DOHH2 (cell line): ENCODE measurements at regions not wholly inside any gene's neighbourhood (a gene's known extent, or its start where the extent isn't known, plus 50 kb on each side); places are given as distances from the start of the nearest gene placed in this dataset.
A peak's percentile ranks its signal among the peaks of the same experiment; 100 is the strongest.

ENCODE experiments used
- H3F3A ChIP-seq: fragments of 200-600 bp; sonication (generic), shearing (Covaris generic); 2 replicates; pipeline ENCODE4 v1.6.0; 2016; ENCODE audit warnings: antibody characterized with exemption, mild to moderate bottlenecking; ENCODE audit not compliant: control insufficient read depth, insufficient read depth
- H3K27ac ChIP-seq: fragments of 200-600 bp; sonication (generic); 2 replicates; pipeline ENCODE4 v1.5.1; 2014; ENCODE audit warnings: low read depth, mild to moderate bottlenecking, low read length, moderate library complexity
- H3K27me3 ChIP-seq: fragments of 200-600 bp; sonication (generic); 2 replicates; pipeline ENCODE4 v1.6.1; 2014; ENCODE audit warnings: mild to moderate bottlenecking, low read length, mixed read lengths; ENCODE audit not compliant: control insufficient read depth
- H3K36me3 ChIP-seq: fragments of 200-600 bp; sonication (generic); 2 replicates; pipeline ENCODE4 v1.6.1; 2014; ENCODE audit warnings: mild to moderate bottlenecking, low read length, moderate library complexity, mixed read lengths; ENCODE audit not compliant: control insufficient read depth
- H3K4me1 ChIP-seq: fragments of 200-600 bp; sonication (generic); 2 replicates; pipeline ENCODE4 v1.6.1; 2014; ENCODE audit warnings: mild to moderate bottlenecking, low read length, mixed read lengths; ENCODE audit not compliant: control insufficient read depth
- H3K4me2 ChIP-seq: fragments of 200-600 bp; sonication (generic); 2 replicates; pipeline ENCODE4 v1.6.0; 2014; ENCODE audit warnings: mild to moderate bottlenecking, low read length, moderate library complexity
- H3K4me3 ChIP-seq: fragments of 200-600 bp; sonication (generic); 2 replicates; pipeline ENCODE4 v1.5.1; 2014; ENCODE audit warnings: mild to moderate bottlenecking, low read length, mixed read lengths
- H3K79me2 ChIP-seq: fragments of 200-600 bp; sonication (generic); 2 replicates; pipeline ENCODE4 v1.6.1; 2014; ENCODE audit warnings: mild to moderate bottlenecking, low read length, mixed read lengths; ENCODE audit not compliant: control insufficient read depth
- H3K9me2 ChIP-seq: fragments of 200-600 bp; sonication (generic); replicated peaks from 2 replicates; pipeline ENCODE4 v1.6.1; 2014; ENCODE audit warnings: mild to moderate bottlenecking, low read length, mixed read lengths; ENCODE audit not compliant: control insufficient read depth
- H3K9me3 ChIP-seq: fragments of 200-600 bp; sonication (generic); 2 replicates; pipeline ENCODE4 v1.6.1; 2014; ENCODE audit warnings: antibody characterized with exemption, low read length, mixed read lengths; ENCODE audit not compliant: control insufficient read depth, insufficient read depth
- H4K20me1 ChIP-seq: fragments of 200-600 bp; sonication (generic); 2 replicates; pipeline ENCODE4 v1.6.0; 2014; ENCODE audit warnings: low read depth, mild to moderate bottlenecking, antibody characterized with exemption, low read length, moderate library complexity; ENCODE audit not compliant: control insufficient read depth, insufficient read depth
- CTCF ChIP-seq: fragments of 200-600 bp; sonication (generic); IDR thresholded peaks from one replicate; pipeline ENCODE4 v1.5.1; 2014; ENCODE audit warnings: antibody characterized with exemption, mild to moderate bottlenecking, low read depth, low read length; ENCODE audit not compliant: poor library complexity, severe bottlenecking
- EZH2phosphoT487 ChIP-seq: fragments of 200-600 bp; sonication (generic); IDR thresholded peaks from 2 replicates; pipeline ENCODE4 v1.6.1; 2017; ENCODE audit warnings: borderline replicate concordance, mild to moderate bottlenecking, antibody characterized with exemption, low read length, moderate library complexity, mixed read lengths

- peak overlapping the region; percentile 21 for H3K4me2 ChIP-seq
- H4K20me1 ChIP-seq = peaks cover 72% of the 10 kb centered on the region
- H3K9me2 ChIP-seq = no peaks in the 10 kb centered on the region
- H3K4me1 ChIP-seq = peaks cover 59% of the 10 kb centered on the region
- H3K36me3 ChIP-seq = peaks cover 86% of the 10 kb centered on the region
- no peaks in the 10 kb centered on the region; the same call in 1 of the 2 replicates for H3F3A ChIP-seq
- H3K4me3 ChIP-seq = no peak overlapping the region
- peaks cover 100% of the 10 kb centered on the region for H3K79me2 ChIP-seq
- TF ChIP-seq EZH2phosphoT487 = no peak
- no peak for TF ChIP-seq CTCF
- H3K27ac ChIP-seq = no peak overlapping the region
- H3K9me3 ChIP-seq = no peaks in the 10 kb centered on the region
- no peaks in the 10 kb centered on the region for H3K27me3 ChIP-seq
Observed at GRCh38 chr3:72441284-72441994, 406.8 kb downstream of the SHQ1 start.

- no peak for TF ChIP-seq CTCF
- no peak for TF ChIP-seq EZH2phosphoT487
- no peaks in the 10 kb centered on the region; the same call in 1 of the 2 replicates for H3F3A ChIP-seq
- peaks cover 54% of the 10 kb centered on the region for H3K4me1 ChIP-seq
- H3K4me3 ChIP-seq = no peak overlapping the region
- H3K79me2 ChIP-seq = peaks cover 100% of the 10 kb centered on the region
- peaks cover 79% of the 10 kb centered on the region for H3K36me3 ChIP-seq
- no peak overlapping the region for H3K27ac ChIP-seq
- H3K27me3 ChIP-seq = no peaks in the 10 kb centered on the region
- H4K20me1 ChIP-seq = peaks cover 66% of the 10 kb centered on the region
- H3K9me2 ChIP-seq = no peaks in the 10 kb centered on the region
- H3K4me2 ChIP-seq = peak overlapping the region; percentile 21; the same call in 1 of the 2 replicates
- H3K9me3 ChIP-seq = no peaks in the 10 kb centered on the region
Observed at GRCh38 chr3:72440491-72440890, 407.8 kb downstream of the SHQ1 start.

- H3K4me1 ChIP-seq = peaks cover 44% of the 10 kb centered on the region
- H3K9me2 ChIP-seq = no peaks in the 10 kb centered on the region
- no peaks in the 10 kb centered on the region for H3K27me3 ChIP-seq
- H3K79me2 ChIP-seq = peaks cover 100% of the 10 kb centered on the region
- H3K4me3 ChIP-seq = no peak overlapping the region
- H3F3A ChIP-seq = no peaks in the 10 kb centered on the region; the same call in 1 of the 2 replicates
- H3K9me3 ChIP-seq = no peaks in the 10 kb centered on the region
- no peak overlapping the region for H3K27ac ChIP-seq
- H4K20me1 ChIP-seq = peaks cover 57% of the 10 kb centered on the region
- no peak overlapping the region for H3K4me2 ChIP-seq
- peaks cover 70% of the 10 kb centered on the region for H3K36me3 ChIP-seq
- TF ChIP-seq CTCF (no peak), EZH2phosphoT487 (no peak)
Observed at GRCh38 chr3:72439321-72440183, 408.7 kb downstream of the SHQ1 start.
